AG04449 (cell line): ENCODE measurements at regions not wholly inside any gene's neighbourhood (a gene's known extent, or its start where the extent isn't known, plus 50 kb on each side); places are given as distances from the start of the nearest gene placed in this dataset.

Experiments used
- CTCF ChIA-PET: fragments of 350-600 bp; formaldehyde crosslinking; extraction: SDS; loops from one replicate; lab custom pipeline; 2021; ENCODE audit warnings: antibody characterized with exemption; lab: Yijun Ruan, JAX
- POLR2A ChIA-PET: fragments of 400-600, 350-600 bp; formaldehyde crosslinking; extraction: SDS; loops from one replicate; lab custom pipeline; 2020; ENCODE audit warnings: antibody characterized with exemption, inconsistent platforms; lab: Yijun Ruan, JAX
- DNase-seq: peaks from one replicate; pipeline ENCODE4 v3.0.0-alpha.2; 2010; ENCODE audit warnings: low read depth, low spot score
- H3K4me3 ChIP-seq: 2 replicates; pipeline ENCODE4 v1.5.1; 2011; ENCODE audit warnings: low read depth, mild to moderate bottlenecking, control low read depth, low read length
- CTCF ChIP-seq: IDR thresholded peaks from one replicate; pipeline ENCODE4 v1.5.1; 2011; ENCODE audit warnings: mild to moderate bottlenecking, moderate library complexity, low read length, control low read depth, inconsistent platforms; ENCODE audit not compliant: insufficient read depth; ENCODE audit errors: missing control alignments

DNA sequence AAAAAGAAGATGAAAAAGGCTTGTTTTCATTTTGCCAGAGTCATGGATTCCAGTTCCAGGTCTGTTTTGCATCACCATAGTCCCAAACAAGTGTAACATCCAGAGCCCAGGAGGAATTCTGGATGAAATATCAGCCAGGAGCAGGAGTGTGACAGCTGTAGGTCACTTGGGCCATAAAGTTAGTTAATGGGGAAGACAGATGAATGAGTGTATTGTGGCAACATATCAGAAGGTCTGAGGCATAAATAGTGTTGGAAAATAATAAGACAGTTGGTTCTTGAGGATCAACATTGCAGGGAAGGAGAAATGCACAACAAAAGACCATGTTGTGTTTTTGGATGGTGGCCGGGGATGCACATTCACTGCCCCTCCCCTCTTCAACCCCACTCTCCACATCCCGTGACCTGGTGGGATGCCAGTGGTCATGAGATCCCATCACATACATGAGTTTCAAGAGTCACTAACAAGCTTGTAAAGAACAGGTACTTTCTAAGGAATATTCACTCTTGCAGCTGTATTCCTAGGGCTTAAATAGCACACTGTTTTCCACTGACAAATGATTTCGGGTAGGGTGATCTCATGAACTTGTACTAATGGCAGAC lies 83.1 kb upstream of the IGFBP7 start:
- ChIA-PET POLR2A (no interaction called here), CTCF (interaction anchor here (1.0 to 8.7 kb wide), 3 partner anchors 13 to 28 kb away, joined by 3 to 66 read pairs (median 4); no protein-coding TSS in a partner anchor)
- no peak for DNase-seq
- no peak for TF ChIP-seq CTCF
- no peak overlapping the region for H3K4me3 ChIP-seq

DNA sequence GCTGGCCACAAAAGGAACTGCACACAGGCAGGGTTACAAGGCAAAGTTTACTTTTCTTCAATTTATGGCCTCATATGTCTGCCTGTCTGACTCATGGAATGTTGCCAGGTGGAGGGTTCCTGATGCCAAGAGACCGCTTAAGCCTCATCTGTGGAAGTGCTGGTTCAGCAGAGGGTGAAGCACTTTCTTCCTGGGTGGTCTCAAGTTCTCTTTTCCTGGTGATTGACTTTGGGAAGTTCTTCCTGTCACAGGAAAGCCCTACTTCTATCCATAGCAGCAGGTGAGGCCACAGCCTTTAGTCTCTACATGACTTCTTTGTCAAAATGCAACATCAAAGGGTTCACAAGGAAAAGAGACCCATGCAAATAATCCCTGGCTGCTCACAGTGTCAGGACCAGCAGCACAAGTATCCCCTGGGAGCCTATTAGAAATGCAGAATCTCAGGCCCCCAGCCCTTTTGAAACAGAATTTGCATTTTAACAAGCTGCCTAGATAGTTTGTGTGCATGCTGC lies 81.4 kb upstream of the IGFBP7 start:
- no peak for TF ChIP-seq CTCF
- H3K4me3 ChIP-seq = no peak overlapping the region
- CTCF ChIA-PET = interaction anchor here (0.6 to 8.7 kb wide), 14 partner anchors 9 to 250 kb away, joined by 3 to 66 read pairs (median 4); no protein-coding TSS in a partner anchor
- DNase-seq = no peak
- POLR2A ChIA-PET = no interaction called here

GRCh38 chr4:57190601-57191481 lies 80.7 kb upstream of the IGFBP7 start:
- ChIA-PET POLR2A (no interaction called here), CTCF (interaction anchor here (0.6 to 8.7 kb wide), 13 partner anchors 9 to 251 kb away, joined by 3 to 66 read pairs (median 4); no protein-coding TSS in a partner anchor)
- peak; percentile 51 for TF ChIP-seq CTCF
- DNase-seq = no peak
- H3K4me3 ChIP-seq = no peak overlapping the region

DNA sequence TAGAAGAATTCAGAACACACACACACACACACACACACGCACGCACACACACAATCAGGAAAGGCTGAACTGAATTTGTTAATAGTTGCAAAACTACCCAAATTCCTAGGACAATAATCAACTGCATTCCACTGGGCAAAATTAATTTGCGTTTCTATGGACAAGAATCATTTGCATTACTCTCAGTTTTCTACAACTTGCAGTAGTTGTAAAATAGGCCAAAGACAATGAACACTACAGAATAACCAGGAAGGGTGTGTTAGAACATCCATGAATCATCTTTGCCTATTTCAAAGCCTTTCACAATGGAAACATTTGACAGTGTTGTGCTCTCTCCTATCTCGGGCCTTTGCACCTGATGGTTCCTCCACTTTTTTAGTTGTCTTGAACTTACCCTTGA lies 77.1 kb upstream of the IGFBP7 start:
- no peak for TF ChIP-seq CTCF
- no peak overlapping the region for H3K4me3 ChIP-seq
- ChIA-PET POLR2A (no interaction called here), CTCF (interaction anchor here (8.7 kb wide), 1 partner anchor 22 kb away, joined by 66 read pairs; no protein-coding TSS in a partner anchor)
- DNase-seq = no peak

DNA sequence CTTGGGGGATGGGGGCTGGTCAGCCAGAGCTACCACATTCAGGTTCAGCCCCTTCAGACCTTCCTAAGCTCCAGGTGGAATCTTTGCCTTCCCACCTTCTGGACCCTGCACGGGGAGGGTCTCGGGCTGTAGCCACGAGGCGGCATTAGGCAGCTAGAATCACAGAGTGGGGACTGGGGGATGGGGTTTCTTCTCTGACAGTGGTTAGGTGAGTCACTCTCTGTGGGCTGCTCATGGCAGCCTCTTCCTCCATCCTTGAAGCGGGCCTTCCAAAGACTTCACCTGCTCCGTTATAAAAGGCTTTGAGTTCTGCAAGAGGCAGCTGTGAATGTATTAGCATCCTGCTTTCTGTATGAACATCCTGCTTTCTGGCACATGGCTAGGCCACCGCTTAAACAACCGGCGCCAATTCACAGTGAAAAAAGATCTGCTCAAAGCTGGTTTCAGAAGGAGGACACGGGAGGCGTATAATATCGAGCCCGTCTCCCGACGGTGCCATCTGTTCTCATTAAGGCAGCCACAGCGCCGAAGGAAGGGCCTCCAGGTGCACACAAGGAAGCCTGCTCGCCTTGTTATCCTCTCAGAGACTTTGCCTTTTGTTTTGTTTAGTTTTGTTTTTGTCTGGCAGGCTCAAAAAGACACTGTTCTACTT lies 74.3 kb upstream of the IGFBP7 start:
- POLR2A ChIA-PET = no interaction called here
- H3K4me3 ChIP-seq = no peak overlapping the region
- DNase-seq = no peak

More for the DNA sequence above, 74.3 kb upstream of the IGFBP7 start:
- no peak for TF ChIP-seq CTCF
- CTCF ChIA-PET = interaction anchor here (3.7 kb wide), 1 partner anchor 21 kb away, joined by 18 read pairs; no protein-coding TSS in a partner anchor
